HG03097 (cell line): ENCODE measurements at regions not wholly inside any gene's neighbourhood (a gene's known extent, or its start where the extent isn't known, plus 50 kb on each side); places are given as distances from the start of the nearest gene placed in this dataset.

ENCODE experiments used
- ATAC-seq: cut with Tn5 transposase; IDR thresholded peaks from one replicate; pipeline ENCODE4 v1.9.1; 2021; ENCODE audit not compliant: unreplicated experiment, low FRiP score

DNA sequence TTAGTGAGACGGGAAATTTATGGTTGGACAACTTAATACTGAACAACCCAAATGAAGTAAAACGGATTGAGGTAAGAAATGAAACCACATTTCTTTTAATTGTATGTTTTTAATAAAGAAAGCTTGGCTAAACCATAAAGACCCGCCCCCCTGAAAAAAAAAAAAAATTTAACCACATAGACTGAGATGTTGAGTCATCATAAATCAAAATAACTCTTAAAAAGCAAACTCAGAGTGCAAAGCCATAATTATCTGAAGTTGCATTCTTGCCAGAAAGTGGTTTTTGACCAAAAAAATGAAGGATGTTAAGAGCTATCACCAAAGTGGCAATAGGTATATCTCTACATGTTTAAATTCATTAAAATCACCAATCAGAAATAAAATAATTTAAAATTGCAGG lies 101.8 kb upstream of the COL21A1 start:
- ATAC-seq = no peak

DNA sequence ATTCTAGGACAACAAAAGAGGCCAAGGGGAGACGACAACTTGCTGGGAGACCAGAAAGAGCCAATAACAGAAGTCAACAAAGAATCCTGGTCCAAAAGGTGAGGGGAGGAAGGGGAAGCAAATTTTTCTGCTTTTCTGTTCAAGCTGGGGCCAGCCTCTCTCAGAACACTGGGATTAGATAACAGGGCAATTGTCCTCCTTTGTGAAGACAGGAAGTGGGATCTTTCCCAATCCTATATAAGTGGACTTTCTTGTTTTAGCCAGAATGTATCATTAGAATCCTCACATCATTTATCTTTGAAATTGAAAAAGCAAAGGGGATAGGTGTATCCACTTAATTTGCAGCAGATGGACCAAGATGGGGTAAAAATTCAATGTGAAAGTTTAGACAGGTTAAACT lies 101.2 kb upstream of the COL21A1 start:
- no peak for ATAC-seq

DNA sequence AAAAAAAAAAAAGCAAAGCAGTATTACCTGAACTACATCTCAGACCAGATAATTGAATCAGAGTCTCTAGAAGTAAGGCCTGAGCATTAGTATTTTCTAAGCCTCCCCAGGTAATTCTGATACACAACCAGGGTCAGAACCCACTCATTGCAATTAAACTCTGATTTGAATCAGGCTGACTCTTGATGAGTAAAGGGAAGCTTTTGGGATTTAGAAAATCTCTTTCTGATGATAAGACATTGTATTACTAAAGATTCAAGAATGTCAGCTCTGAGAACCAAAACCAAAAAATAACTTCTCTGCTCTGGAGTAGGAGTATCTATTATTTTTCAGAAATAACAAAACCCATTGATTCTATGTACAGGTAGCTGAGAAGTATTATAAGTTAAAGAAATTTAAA lies 100.1 kb upstream of the COL21A1 start:
- ATAC-seq = no peak

DNA sequence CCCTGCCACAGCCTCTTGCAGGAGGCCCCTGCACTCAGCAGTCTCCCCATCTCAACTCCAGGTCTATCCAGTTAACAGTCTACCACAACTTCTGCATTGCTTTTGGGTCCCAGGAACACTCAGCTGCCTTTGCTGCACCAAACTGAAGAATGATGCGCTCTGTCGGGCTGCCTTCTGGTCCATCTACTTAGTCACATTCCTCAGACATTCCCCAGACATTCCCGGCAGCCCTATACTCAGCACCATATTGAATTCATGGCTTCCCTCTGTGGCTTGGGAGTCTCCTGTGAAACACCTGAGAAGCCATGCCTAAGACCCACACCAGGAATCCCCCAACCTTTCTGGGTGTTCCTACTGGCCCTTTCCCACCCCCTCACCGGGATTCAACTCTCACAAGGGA lies 99.6 kb upstream of the COL21A1 start:
- no peak for ATAC-seq

GRCh38 chr6:56345376-56345995 lies 98.1 kb upstream of the COL21A1 start:
- ATAC-seq = no peak

DNA sequence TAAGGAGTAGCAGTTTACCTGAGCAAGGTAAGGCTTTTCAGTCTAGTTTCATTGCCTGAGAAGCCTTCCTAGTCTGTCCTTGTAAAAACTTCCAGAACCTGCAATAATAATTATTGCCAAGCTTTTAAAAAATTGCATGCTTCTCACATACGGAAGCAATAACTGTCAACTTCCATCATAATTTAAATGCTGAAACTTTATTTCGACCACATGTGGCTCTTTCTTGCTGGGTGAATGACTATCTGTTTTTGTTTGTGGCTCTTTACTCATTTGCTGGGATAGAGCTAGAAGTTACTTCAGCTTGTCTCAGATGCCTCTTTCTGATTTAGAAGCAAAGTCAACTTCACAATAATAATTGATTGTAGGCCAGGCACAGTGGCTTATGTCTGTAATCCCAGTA lies 95.9 kb upstream of the COL21A1 start:
- ATAC-seq = no peak

- ATAC-seq = no peak
Measured at GRCh38 chr6:56339524-56339923, 92.1 kb upstream of the COL21A1 start.

DNA sequence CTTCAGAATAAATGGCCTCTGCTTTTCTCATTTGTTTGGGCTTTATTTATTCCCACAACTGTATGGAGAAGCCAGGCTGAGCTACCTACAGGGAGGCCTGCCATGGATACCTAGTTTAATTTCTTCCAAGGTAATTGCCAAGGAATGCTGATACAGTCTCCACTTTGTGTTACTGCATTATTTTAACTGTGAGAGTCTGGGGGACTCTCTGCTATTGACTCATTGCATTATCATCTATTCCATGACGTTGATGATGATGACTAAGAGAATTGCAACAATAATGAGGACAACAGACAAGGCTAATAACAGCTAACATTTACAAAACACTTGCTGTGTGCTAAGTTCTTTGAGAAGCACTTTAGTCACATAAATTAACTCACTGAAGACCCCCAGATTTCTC lies 88.3 kb upstream of the COL21A1 start:
- ATAC-seq = no peak

GRCh38 chr6:56334937-56335336 lies 87.6 kb upstream of the COL21A1 start:
- no peak for ATAC-seq

GRCh38 chr6:56329271-56330050 lies 82.1 kb upstream of the COL21A1 start:
- ATAC-seq = peak; percentile 52

DNA sequence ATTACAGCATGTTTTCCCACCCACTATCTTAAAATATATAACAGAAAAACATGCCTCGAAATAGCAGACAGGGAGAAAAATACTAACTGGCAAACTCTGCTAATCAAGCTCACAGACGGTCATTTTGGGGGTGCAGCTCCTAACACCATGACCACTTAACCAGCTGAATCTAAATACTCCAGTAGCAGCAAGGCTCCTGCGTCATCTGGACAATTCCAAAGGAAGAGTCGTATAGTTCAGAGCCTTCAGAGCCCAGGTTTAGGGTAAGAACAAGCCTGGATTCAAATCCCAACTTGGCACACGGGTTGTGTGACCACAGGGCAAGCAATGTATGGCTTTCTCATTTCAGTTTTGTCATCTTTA lies 81.3 kb upstream of the COL21A1 start:
- no peak for ATAC-seq

GRCh38 chr6:56327946-56328727 lies 80.8 kb upstream of the COL21A1 start:
- ATAC-seq = no peak

DNA sequence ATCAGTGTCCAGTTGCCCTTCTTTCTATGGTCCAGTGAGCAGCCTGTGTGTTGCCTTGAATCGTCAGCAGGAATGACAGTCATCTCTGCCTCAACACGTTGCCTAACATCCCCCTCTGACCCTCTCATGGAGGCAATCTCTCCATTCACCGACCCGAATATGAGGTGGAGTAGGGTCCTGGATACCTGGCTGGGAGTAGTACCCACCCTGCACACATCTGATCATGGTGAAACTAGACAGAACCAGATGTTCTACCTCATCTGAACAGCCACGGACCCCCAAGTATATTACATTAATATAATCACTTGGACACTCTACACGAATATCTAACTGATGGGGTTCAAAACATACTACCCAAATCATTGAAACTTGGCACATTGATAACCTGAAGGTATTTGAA lies 77.0 kb upstream of the COL21A1 start:
- ATAC-seq = no peak

DNA sequence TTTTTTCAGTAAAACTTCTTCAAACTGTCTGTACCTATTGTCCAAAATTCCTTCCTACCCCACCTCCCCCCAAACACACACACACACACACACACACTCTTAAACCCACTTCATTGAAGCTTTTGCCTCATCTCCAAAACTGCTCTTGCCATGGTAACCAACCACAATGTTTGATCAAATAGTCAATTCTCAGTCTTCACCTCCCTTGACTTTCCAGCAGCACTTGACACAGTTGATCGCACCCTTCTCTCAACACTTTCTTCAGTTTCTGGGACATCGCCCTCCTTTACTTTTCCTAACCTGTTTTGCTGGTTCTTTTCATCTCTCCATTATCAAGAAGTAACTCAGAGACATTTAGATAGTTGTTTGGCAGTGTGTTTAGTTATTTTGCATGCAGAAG lies 71.5 kb upstream of the COL21A1 start:
- ATAC-seq = no peak

DNA sequence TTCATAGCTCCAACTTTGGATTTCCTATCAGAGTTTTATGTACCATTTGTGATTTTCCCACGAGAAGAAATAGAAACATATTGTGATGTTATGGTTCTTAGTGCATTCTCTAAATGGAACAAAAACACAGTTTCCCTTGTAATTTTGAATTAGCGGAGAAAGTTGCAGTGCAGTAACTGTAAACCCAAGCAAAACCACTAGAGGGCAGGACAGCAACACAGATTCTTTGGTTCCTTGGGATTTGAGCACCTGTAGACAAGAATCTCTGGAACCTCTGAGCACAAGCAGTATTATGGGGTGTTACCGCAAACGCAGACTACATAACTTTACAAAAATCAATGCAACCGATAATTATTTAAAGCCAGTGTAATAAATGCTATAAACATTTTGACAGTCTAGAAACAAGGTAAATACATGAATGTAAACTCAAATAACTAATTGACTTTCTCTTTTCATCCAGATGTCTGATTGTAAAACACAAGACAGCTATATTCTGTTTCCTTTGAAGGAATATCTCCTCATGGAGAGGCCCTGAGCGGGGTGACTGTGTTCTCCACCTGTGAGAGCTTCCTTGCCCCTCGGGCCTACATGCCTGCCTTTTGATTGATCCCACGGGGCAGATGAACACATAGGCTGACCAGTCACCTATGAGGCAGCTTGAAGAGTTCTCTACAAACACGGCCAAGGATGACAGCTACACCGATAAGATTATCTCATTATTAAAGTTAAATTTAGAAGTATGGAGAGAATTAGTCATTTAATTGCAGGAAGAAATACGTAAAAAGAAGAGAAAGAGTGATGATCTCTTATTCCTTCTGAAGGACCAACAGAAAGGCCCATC lies 67.5 kb upstream of the COL21A1 start:
- ATAC-seq = no peak

DNA sequence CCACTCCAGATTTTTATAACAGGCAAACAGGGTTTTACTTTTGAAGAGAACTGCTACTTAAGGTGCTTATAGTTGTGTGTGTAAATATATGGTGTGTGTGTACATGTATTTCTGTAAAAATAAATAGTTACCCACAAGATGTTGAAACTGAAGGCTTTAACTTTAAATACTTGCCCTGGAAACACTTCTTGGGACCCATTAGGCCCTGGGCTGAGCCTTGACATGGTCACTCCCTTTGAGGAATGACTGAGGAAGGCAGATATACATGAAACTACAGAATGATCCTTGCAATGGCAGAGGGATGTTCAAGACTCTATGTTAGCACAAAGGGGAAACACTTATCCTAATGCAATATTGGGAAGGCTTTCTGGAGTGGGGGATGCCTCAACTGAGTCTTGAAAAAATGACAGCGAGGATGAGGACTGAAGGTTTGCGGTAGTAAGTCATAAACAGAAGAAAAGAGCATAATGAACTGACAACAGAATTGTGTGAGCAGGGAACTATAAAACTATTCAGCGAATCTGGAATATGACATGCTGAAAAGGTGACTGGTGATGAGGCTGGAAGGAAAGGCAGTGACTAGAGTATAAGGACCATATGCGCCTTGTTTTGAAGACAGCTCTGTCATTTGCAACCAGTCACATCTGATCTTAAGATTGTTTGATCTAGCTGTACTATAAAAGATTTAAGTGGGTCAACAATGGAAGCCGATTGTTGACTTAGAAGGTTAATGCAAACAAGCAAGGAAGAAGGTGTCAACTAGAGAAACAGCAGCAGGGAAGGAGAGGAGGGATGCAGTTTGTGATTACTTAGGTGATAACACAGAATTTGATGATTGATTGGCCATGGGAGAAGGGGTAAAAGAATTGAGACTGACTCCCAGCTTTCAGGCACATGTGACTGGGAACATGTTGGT lies 64.4 kb upstream of the COL21A1 start:
- no peak for ATAC-seq

DNA sequence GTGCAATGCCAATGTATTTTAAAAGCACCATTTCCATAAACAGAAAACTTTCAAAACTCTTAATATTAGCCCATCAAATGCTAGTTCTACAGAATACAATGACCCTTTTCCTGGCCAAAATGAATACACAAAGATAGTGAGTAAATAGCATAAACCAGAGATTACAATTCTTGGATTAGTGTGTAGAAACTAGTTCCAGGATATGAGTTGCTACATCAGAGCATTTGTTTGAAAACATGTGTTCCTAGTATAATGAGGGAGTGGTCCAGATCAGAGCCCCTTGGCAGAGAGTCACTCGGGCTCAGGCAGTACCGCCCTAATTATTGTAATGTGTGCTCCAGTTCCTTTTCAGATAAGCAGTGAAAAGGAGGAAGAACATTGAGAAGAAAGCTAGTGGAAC lies 63.7 kb upstream of the COL21A1 start:
- no peak for ATAC-seq

DNA sequence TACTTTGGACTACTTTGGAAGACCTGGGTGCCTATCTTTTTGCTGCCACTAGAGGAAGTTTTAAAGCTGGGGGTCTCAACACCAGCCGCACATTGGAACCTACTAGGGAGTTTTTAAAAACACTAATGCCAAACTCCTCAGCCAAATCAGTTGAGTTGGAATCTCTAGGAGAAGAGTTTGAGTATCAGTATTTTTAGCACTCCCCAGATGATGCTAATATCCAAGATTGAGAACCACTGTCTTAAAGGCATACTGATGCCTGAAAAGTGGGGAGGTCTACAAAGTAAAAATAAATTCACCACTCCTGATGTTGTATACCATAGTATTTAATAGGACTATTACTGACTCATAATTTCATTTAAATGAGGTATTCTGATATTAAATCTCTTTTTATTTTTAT lies 62.9 kb upstream of the COL21A1 start:
- ATAC-seq = no peak

DNA sequence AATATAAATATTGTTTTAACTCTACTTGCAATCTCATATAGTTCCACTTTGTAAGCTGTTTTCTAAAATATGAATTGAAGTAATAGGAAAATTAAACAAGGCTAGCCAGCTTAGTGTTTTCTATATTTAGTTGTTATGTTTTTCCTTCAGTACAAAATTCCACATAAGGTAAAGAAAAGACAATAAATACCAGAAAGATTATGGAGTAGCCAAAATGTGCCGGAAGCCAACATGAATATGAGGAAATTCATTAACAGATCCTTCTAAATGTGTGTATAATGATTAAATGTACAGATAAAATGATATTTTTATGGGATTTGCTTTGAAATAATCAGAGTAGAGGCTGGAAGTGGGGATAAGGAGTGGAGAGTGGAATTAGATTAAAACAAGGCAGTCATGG lies 52.5 kb upstream of the COL21A1 start:
- ATAC-seq = no peak
